Gastroesophageal sphincter (tissue), 4 donors: ENCODE measurements at regions not wholly inside any gene's neighbourhood (a gene's known extent, or its start where the extent isn't known, plus 50 kb on each side); places are given as distances from the start of the nearest gene placed in this dataset.

Experiments used
- ATAC-seq: fragments of 150-250 bp; one replicate; pipeline ENCODE4 v1.9.1; 2016; ENCODE audit warnings: mild to moderate bottlenecking, moderate library complexity
- H3K27ac ChIP-seq, 4 donors: fragments of 200-600 bp; sonication (generic) in 3 of 4; 1 replicate in 3 of 4; 2 replicates in 1 of 4; pipeline ENCODE4 v1.5.1; 2016 to 2019
- H3K27me3 ChIP-seq: fragments of 200-600 bp; sonication (generic); one replicate; pipeline ENCODE4 v1.5.1; 2019
- H3K36me3 ChIP-seq, 2 donors: fragments of 200-600 bp; sonication (generic); one replicate each; pipeline ENCODE4 v1.5.1; 2019; ENCODE audit warnings: control low read depth in 1 of 2
- H3K4me1 ChIP-seq, 3 donors: fragments of 200-600 bp; sonication (generic); 1 replicate in 2 of 3; 2 replicates in 1 of 3; pipeline ENCODE4 v1.5.1; 2016 to 2019; ENCODE audit warnings: control low read depth in 2 of 3
- H3K4me3 ChIP-seq, 2 donors: fragments of 200-600 bp; sonication (generic); one replicate each; pipeline ENCODE4 v1.5.1; 2019; ENCODE audit warnings: mild to moderate bottlenecking in 1 of 2, moderate library complexity in 1 of 2
- H3K9me3 ChIP-seq, 3 donors: fragments of 200-600 bp; sonication (generic); one replicate each; pipeline ENCODE4 v1.5.1; 2017 to 2019; ENCODE audit warnings: control low read depth in 2 of 3
- CTCF ChIP-seq, 4 experiments: fragments of 200-600 bp in 2 of 4; fragments of 450-650 bp in 2 of 4; sonication (generic) in 1 of 4; IDR thresholded peaks; one replicate each; pipeline ENCODE4 v1.5.1; 2017 to 2019; ENCODE audit warnings: antibody characterized with exemption in 4 of 4, mild to moderate bottlenecking in 2 of 4, moderate library complexity in 2 of 4
- EP300 ChIP-seq: sonication (generic); formaldehyde crosslinking; IDR thresholded peaks from one replicate; pipeline ENCODE4 v1.6.1; 2017; ENCODE audit warnings: antibody characterized with exemption, mild to moderate bottlenecking
- POLR2A ChIP-seq, 2 donors: fragments of 450-650 bp; IDR thresholded peaks; one replicate each; pipeline ENCODE4 v1.6.1; 2017; ENCODE audit warnings: antibody characterized with exemption in 2 of 2, mild to moderate bottlenecking in 2 of 2, moderate library complexity in 1 of 2
- POLR2AphosphoS5 ChIP-seq: sonication (generic); formaldehyde crosslinking; IDR thresholded peaks from one replicate; pipeline ENCODE4 v1.6.1; 2017; ENCODE audit warnings: antibody characterized with exemption
- WGBS, 2 donors: methylation state at CpG; one replicate each; pipeline ENCODE4 v1.1.5; 2018; ENCODE audit warnings: low coverage in 1 of 2; 5-methylcytosine and 5-hydroxymethylcytosine counted together

DNA sequence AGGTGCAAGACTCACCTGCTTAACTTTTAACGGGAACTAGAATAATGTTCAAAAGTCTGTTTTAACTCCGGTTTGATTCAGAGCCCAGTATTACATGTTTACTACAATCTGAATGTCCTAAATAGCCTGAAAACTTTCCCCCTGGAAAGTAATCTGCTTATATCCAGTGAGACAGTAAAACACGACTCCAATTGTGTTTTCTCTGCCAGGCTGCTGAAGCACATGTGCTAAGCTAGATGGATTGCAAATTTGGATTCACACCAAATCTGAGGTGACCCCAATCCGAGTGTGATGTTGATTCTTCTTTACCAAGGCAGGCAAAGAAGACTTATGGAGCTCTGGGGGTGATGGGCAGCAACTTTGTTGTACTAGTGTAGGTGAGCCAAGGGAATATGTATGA lies 158.7 kb upstream of the PDGFD start:
- Histone ChIP-seq H3K36me3 (no peaks in the 10 kb centered on the region), H3K4me3 (no peak overlapping the region), H3K9me3 (no peaks in the 10 kb centered on the region), H3K27me3 (no peaks in the 10 kb centered on the region), H3K4me1 (no peaks in the 10 kb centered on the region), H3K27ac (no peak overlapping the region)
- WGBS, 2 donors = 50 to 56% methylated on average over 4 of the region's 4 CpGs
- no peak for ATAC-seq
- TF ChIP-seq POLR2AphosphoS5 (no peak), EP300 (no peak), POLR2A (IDR thresholded peaks at IDR 0.05) (no peak), CTCF (IDR thresholded peaks at IDR 0.05) (no peak)

DNA sequence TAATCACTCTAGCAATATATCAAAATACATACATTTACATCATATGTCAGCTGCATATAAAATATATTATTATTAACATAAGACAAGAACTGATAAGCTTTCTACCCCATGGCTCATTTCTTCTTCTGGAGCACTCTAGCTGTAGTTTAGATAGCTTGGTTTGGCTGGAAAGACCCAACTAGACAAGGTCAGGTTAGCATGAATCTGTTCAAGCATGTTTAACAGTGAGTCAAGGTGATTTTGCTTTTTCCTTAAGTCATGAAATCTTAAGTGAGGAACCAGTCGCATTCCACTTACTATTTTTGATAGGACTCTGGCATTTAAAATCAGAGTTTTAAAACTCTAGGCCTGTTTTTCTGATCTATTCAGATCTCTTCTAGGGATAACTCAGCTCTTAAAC lies 157.0 kb upstream of the PDGFD start:
- TF ChIP-seq CTCF (IDR thresholded peaks at IDR 0.05) (no peak), EP300 (no peak)
- Histone ChIP-seq H3K27me3 (no peaks in the 10 kb centered on the region), H3K9me3 (peaks cover 0 to 5% (median 0%) of the 10 kb centered on the region in 3 donors), H3K36me3 (no peaks in the 10 kb centered on the region), H3K27ac (no peak overlapping the region), H3K4me1 (no peaks in the 10 kb centered on the region), H3K4me3 (no peak overlapping the region)
- no peak for ATAC-seq
- WGBS, 2 donors = 95 to 100% methylated on average over 1 of the region's 1 CpG

GRCh38 chr11:104320097-104320496 lies 156.2 kb upstream of the PDGFD start:
- no peak overlapping the region for H3K4me3 ChIP-seq
- H3K9me3 ChIP-seq = peaks cover 0 to 5% (median 0%) of the 10 kb centered on the region in 3 donors
- H3K36me3 ChIP-seq = no peaks in the 10 kb centered on the region
- TF ChIP-seq EP300 (no peak), POLR2A (IDR thresholded peaks at IDR 0.05) (no peak), POLR2AphosphoS5 (no peak), CTCF (IDR thresholded peaks at IDR 0.05) (no peak)
- no peaks in the 10 kb centered on the region for H3K4me1 ChIP-seq
- H3K27me3 ChIP-seq = no peaks in the 10 kb centered on the region
- H3K27ac ChIP-seq = no peak overlapping the region
- no peak for ATAC-seq

- Histone ChIP-seq H3K27ac (no peak overlapping the region), H3K4me3 (no peak overlapping the region), H3K4me1 (no peaks in the 10 kb centered on the region), H3K27me3 (no peaks in the 10 kb centered on the region), H3K9me3 (peaks cover 0 to 5% (median 0%) of the 10 kb centered on the region in 3 donors), H3K36me3 (no peaks in the 10 kb centered on the region)
- ATAC-seq = no peak
- TF ChIP-seq POLR2AphosphoS5 = no peak
- no peak for TF ChIP-seq EP300
- TF ChIP-seq POLR2A (IDR thresholded peaks at IDR 0.05) = no peak
- no peak for TF ChIP-seq CTCF (IDR thresholded peaks at IDR 0.05)
- WGBS, 2 donors = 75 to 94% methylated on average over 1 to 2 of the region's 4 CpGs
Observed at GRCh38 chr11:104319396-104319795, 155.4 kb upstream of the PDGFD start.

- H3K36me3 ChIP-seq = no peaks in the 10 kb centered on the region
- H3K4me1 ChIP-seq = no peaks in the 10 kb centered on the region
- no peak for TF ChIP-seq POLR2AphosphoS5
- no peaks in the 10 kb centered on the region for H3K9me3 ChIP-seq
- no peaks in the 10 kb centered on the region for H3K27me3 ChIP-seq
- H3K27ac ChIP-seq = no peak overlapping the region
- WGBS, 2 donors = 84 to 93% methylated on average over 2 of the region's 2 CpGs
- no peak overlapping the region for H3K4me3 ChIP-seq
- ATAC-seq = no peak
Observed at GRCh38 chr11:104306862-104307474, 143.0 kb upstream of the PDGFD start.
